ENCODE measurements at regions not wholly inside any gene's neighbourhood (a gene's known extent, or its start where the extent isn't known, plus 50 kb on each side); places are given as distances from the start of the nearest gene placed in this dataset.

DNA sequence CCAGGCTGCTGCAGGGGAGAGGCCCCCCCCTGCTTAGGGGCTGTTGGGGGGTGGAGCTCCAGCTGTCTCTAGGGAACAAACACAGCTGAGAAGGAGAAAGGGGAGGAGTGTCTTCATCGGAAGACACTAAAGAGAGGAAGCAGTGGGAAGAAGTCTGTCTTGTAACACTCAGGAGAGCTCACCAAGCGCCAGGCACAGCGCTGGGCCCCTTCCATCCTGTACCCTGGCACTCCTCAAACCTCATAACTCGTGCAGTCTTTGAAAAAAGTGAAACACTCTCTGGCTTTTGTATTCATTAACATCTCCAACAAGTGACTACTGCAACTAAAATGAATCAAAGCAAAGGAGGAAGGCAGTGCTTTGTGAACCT lies 67.4 kb upstream of the PRDM11 start:
- Histone ChIP-seq H3K27me3 (ENCODE audit: insufficient read depth, low read length) (no peaks in the 10 kb centered on the region; the same call in 1 of the 2 replicates), H2AFZ (ENCODE audit: low read length) (no peak overlapping the region), H3K9me2 (ENCODE audit: low read depth, low read length) (no peaks in the 10 kb centered on the region), H3F3A (ENCODE audit: insufficient read depth, low read length) (no peaks in the 10 kb centered on the region), H3K79me2 (ENCODE audit: insufficient read depth, low read length) (no peaks in the 10 kb centered on the region), H3K9ac (ENCODE audit: low read length) (no peak overlapping the region), H3K9me3 (ENCODE audit: low read length) (no peaks in the 10 kb centered on the region), H3K27ac (ENCODE audit: low read depth, low read length, poor library complexity, severe bottlenecking) (no peak overlapping the region), H3K4me1 (ENCODE audit: insufficient read depth, low read length, severe bottlenecking) (peaks cover 14% of the 10 kb centered on the region), H3K36me3 (ENCODE audit: insufficient read depth, low read length) (no peaks in the 10 kb centered on the region; the same call in 1 of the 2 replicates), H3K4me2 (ENCODE audit: low read length) (no peak overlapping the region), H3K4me3 (ENCODE audit: low read depth, low read length, poor library complexity, severe bottlenecking) (no peak overlapping the region), H4K20me1 (ENCODE audit: insufficient read depth, low read length) (no peaks in the 10 kb centered on the region)
- TF ChIP-seq EZH2 (IDR thresholded peaks at IDR 0.05; ENCODE audit: borderline replicate concordance, low read length): no peak
- TF ChIP-seq, protein P1, sequence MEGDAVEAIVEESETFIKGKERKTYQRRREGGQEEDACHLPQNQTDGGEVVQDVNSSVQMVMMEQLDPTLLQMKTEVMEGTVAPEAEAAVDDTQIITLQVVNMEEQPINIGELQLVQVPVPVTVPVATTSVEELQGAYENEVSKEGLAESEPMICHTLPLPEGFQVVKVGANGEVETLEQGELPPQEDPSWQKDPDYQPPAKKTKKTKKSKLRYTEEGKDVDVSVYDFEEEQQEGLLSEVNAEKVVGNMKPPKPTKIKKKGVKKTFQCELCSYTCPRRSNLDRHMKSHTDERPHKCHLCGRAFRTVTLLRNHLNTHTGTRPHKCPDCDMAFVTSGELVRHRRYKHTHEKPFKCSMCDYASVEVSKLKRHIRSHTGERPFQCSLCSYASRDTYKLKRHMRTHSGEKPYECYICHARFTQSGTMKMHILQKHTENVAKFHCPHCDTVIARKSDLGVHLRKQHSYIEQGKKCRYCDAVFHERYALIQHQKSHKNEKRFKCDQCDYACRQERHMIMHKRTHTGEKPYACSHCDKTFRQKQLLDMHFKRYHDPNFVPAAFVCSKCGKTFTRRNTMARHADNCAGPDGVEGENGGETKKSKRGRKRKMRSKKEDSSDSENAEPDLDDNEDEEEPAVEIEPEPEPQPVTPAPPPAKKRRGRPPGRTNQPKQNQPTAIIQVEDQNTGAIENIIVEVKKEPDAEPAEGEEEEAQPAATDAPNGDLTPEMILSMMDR (IDR thresholded peaks at IDR 0.05; ENCODE audit: low read length): no peak

DNA sequence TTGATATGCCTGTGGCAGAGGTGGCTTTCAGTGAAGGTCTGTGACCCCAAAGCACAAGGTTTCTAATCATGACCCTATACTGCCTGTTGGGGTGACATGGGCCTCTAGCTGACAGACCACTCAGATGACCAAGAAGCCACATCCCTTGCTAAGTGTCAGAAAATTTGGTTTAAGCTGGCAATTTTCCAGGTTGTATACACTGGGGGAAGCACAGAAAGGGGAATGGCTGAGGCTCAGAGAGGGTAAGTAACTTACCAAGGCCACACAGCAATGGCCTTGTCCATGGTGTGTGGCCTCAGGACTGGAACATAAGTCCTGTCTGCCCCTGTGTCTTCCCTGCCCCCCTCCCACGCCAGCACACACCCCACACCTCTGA lies 66.9 kb upstream of the PRDM11 start:
- no peaks in the 10 kb centered on the region; the same call in 1 of the 2 replicates for H3K27me3 ChIP-seq (ENCODE audit: insufficient read depth, low read length)
- H3K79me2 ChIP-seq (ENCODE audit: insufficient read depth, low read length): no peaks in the 10 kb centered on the region
- H2AFZ ChIP-seq (ENCODE audit: low read length): no peak overlapping the region
- H3K4me2 ChIP-seq (ENCODE audit: low read length): peak overlapping the region; percentile 42; the same call in 1 of the 2 replicates
- no peaks in the 10 kb centered on the region; the same call in 1 of the 2 replicates for H3K36me3 ChIP-seq (ENCODE audit: insufficient read depth, low read length)
- no peaks in the 10 kb centered on the region for H3F3A ChIP-seq (ENCODE audit: insufficient read depth, low read length)
- no peak overlapping the region for H3K27ac ChIP-seq (ENCODE audit: low read depth, low read length, poor library complexity, severe bottlenecking)
- TF ChIP-seq EZH2 (IDR thresholded peaks at IDR 0.05; ENCODE audit: borderline replicate concordance, low read length): no peak
- TF ChIP-seq, protein P1 (IDR thresholded peaks at IDR 0.05; ENCODE audit: low read length): no peak
- no peaks in the 10 kb centered on the region for H3K9me3 ChIP-seq (ENCODE audit: low read length)
- H3K4me3 ChIP-seq (ENCODE audit: low read depth, low read length, poor library complexity, severe bottlenecking): no peak overlapping the region
- H3K9ac ChIP-seq (ENCODE audit: low read length): no peak overlapping the region
- peaks cover 14% of the 10 kb centered on the region for H3K4me1 ChIP-seq (ENCODE audit: insufficient read depth, low read length, severe bottlenecking)
- H4K20me1 ChIP-seq (ENCODE audit: insufficient read depth, low read length): no peaks in the 10 kb centered on the region
- H3K9me2 ChIP-seq (ENCODE audit: low read depth, low read length): no peaks in the 10 kb centered on the region

DNA sequence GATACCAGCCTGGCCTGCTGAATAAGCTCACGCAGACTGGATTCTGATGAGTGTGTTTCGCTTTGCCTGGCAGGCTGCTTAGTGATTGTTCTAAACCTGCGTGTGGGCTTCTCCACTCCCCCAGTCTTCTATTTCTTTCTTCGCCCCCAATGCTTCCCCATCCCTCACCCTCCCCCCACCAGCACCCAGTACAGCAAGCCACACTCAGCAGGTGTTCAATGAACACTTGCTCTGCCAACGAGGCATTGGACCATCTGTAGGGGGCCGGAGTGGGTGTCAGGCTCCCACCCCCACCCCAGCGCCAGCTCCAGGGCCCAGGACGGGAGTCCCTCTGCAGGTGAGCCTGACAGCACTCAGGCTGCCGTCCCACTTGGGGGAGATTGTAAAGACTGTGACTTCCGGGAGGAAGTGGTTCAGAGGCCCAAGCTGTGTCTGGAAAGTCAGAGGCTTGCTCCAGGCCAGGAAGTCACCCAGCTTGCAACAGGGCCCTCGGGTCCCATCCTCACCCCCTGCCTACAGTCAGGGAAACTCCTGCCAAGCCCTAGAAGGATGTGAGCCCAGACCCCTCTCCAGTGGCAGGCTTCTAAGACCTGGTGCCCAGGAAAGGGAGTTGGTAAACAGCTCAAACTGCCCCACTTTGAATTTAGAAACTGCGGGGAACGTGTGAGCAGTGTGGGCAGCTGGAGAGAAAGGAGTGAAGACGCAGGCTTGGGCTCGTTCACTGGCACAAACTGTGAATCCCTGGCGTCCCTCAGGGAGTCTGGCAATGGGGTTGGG lies 66.3 kb upstream of the PRDM11 start:
- no peaks in the 10 kb centered on the region for H3K79me2 ChIP-seq (ENCODE audit: insufficient read depth, low read length)
- H3K4me1 ChIP-seq (ENCODE audit: insufficient read depth, low read length, severe bottlenecking): peaks cover 14% of the 10 kb centered on the region
- no peaks in the 10 kb centered on the region; the same call in 1 of the 2 replicates for H3K27me3 ChIP-seq (ENCODE audit: insufficient read depth, low read length)
- H3K9me2 ChIP-seq (ENCODE audit: low read depth, low read length): no peaks in the 10 kb centered on the region
- H3K36me3 ChIP-seq (ENCODE audit: insufficient read depth, low read length): no peaks in the 10 kb centered on the region; the same call in 1 of the 2 replicates
- H3K4me2 ChIP-seq (ENCODE audit: low read length): peak overlapping the region; percentile 42; the same call in 1 of the 2 replicates
- H3K9me3 ChIP-seq (ENCODE audit: low read length): no peaks in the 10 kb centered on the region
- TF ChIP-seq, protein P1 (IDR thresholded peaks at IDR 0.05; ENCODE audit: low read length): no peak
- no peak for TF ChIP-seq EZH2 (IDR thresholded peaks at IDR 0.05; ENCODE audit: borderline replicate concordance, low read length)
- no peak overlapping the region for H3K27ac ChIP-seq (ENCODE audit: low read depth, low read length, poor library complexity, severe bottlenecking)
- H4K20me1 ChIP-seq (ENCODE audit: insufficient read depth, low read length): no peaks in the 10 kb centered on the region
- H3K9ac ChIP-seq (ENCODE audit: low read length): no peak overlapping the region
- no peak overlapping the region for H3K4me3 ChIP-seq (ENCODE audit: low read depth, low read length, poor library complexity, severe bottlenecking)
- no peaks in the 10 kb centered on the region for H3F3A ChIP-seq (ENCODE audit: insufficient read depth, low read length)
- no peak overlapping the region for H2AFZ ChIP-seq (ENCODE audit: low read length)
